GM10266 (cell line): ENCODE measurements at regions not wholly inside any gene's neighbourhood (a gene's known extent, or its start where the extent isn't known, plus 50 kb on each side); places are given as distances from the start of the nearest gene placed in this dataset.

Experiments
- DNase-seq: peaks from one replicate; pipeline ENCODE4 v3.0.0; 2012; ENCODE audit errors: extremely low spot score
- TF ChIP-seq, protein P1 (sequence below): IDR thresholded peaks from 2 replicates; pipeline ENCODE4 v1.5.1; 2012; ENCODE audit warnings: mild to moderate bottlenecking, low read depth; ENCODE audit not compliant: control insufficient read depth, insufficient read depth; ENCODE audit errors: missing control alignments

DNA sequence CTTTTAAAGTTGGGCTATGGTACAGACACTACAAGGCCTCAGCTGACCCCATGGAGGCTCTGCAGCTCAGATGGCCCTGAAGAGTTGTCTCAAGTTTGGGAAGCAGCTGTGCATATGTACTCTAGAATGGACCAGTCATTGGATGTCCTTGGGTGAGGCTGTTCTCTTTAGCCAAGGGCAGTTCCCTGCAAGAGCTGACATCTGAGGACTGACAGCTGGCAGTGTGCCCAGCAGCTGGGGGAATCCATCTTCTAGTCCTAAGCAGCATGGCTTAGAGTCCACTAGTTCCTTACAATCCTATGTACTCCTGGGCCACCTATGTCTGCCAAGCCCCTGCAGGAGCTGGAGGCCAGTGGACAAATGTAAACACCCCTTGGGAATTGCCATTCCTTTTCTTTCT is 76.5 kb downstream of the C11orf91 start:
- TF ChIP-seq, protein P1, sequence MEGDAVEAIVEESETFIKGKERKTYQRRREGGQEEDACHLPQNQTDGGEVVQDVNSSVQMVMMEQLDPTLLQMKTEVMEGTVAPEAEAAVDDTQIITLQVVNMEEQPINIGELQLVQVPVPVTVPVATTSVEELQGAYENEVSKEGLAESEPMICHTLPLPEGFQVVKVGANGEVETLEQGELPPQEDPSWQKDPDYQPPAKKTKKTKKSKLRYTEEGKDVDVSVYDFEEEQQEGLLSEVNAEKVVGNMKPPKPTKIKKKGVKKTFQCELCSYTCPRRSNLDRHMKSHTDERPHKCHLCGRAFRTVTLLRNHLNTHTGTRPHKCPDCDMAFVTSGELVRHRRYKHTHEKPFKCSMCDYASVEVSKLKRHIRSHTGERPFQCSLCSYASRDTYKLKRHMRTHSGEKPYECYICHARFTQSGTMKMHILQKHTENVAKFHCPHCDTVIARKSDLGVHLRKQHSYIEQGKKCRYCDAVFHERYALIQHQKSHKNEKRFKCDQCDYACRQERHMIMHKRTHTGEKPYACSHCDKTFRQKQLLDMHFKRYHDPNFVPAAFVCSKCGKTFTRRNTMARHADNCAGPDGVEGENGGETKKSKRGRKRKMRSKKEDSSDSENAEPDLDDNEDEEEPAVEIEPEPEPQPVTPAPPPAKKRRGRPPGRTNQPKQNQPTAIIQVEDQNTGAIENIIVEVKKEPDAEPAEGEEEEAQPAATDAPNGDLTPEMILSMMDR: no peak
- DNase-seq: no peak

GRCh38 chr11:33622806-33623205 is 77.8 kb downstream of the C11orf91 start:
- TF ChIP-seq, protein P1: no peak
- DNase-seq: no peak

- TF ChIP-seq, protein P1: no peak
- no peak for DNase-seq
Observed at GRCh38 chr11:33622186-33622585, 78.4 kb downstream of the C11orf91 start.

DNA sequence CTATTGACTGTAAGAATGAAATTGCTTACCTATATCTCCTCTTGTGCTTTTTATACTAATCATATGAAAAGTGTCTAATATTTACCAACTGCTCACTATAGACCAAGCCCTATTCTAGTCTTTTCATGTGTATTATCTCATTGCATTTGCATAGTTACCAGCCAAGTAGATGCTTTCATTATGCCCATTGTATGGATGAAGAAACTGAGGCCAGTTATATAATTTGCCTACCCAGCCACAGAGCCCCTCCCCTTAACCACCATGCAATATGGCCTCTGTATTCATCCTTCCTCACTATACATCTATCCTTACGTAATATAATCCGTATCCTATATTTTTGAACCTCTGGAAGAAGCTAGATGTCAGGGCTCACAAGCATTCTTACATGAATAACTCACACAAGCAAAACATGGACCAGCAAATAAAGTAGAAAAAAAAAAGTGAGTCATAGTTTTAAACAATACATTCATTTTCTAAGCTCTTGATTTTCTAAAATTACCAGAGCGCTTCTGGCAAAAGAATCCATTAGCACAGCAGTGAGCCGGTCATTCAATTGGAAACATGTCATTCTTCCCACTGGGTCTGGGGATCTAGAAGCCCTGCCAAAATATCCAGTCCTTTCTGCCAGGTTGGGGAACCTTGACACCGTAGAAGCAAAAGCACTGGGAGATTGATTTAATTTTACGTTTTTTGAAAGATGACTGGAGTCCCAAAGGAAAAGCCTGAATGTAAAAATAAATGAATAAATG is 80.0 kb downstream of the C11orf91 start:
- TF ChIP-seq, protein P1: no peak
- DNase-seq: no peak

DNA sequence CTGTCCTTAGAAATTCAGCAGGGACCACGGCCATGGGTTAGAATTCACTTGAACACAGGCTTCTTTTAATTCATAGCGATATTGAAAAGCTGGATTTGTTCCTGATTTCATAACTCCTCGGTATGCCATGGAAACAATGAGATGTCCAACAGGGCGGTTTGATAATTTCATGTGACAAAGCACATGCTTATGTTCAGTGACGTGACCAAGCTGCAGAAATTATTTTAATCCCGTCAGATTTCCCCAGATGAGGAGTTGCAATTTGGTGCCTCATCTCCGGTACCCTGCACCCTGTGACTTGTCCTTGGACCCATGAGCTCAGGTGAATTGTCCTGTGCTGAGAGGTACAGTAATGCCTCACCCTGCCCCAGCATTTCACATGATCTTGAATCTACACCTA is 81.7 kb downstream of the C11orf91 start:
- TF ChIP-seq, protein P1: no peak
- DNase-seq: no peak

DNA sequence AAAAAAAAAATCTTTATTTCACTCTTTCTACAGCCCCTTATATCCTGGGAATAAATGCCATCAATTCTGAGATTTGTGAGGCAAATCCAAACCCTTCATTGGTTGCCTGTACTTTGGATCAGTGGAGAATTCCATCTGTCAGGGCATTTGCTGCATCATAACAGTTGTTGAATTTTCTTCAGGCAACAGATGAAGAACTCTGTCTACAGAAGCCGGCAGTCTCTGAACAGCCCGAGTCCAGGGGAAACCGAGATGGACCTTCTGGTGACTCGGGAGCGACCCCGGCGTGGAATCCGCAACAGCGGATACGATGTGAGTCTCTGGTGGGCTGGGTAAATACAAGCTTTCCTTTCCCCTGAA is 82.3 kb downstream of the C11orf91 start:
- TF ChIP-seq, protein P1: no peak
- DNase-seq: no peak

DNA sequence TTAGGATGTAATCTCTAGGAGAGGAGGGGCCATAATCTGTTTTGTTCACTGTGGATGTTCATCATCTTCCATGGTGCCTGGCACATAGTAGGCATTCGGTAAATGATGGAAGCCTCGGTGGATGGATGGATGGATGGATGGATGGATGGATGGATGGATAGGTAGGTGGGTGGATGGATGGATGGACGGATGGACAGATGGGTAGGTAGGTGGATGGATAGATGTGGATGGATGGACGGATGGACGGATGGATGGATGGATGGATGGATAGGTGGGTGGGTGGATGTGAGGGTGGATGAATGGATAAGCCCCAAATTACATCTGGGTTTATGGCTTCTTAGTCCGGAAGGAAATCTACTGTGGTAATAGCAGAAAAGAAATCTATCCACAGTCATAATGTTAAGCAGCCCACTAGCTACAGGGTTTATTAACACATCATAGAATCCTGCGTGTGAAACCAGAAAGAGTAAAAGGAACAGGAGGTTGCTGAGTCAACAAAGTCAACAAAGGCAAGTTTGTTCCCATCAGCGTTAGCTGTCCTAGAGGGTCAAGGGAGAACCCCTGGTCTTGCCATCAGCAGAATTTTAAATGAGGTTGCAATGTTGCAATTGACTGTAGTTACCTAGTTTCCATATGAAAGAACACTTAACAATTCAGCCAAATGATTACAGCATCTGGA is 82.8 kb downstream of the C11orf91 start:
- DNase-seq: no peak
- TF ChIP-seq, protein P1: no peak
